Aorta (tissue), 5 donors: ENCODE measurements at regions not wholly inside any gene's neighbourhood (a gene's known extent, or its start where the extent isn't known, plus 50 kb on each side); places are given as distances from the start of the nearest gene placed in this dataset.

Experiments
- ATAC-seq: fragments of 200-7000 bp; cut with Tn5 transposase; one replicate; pipeline ENCODE4 v1.9.1; 2022; ENCODE audit warnings: moderate library complexity; ENCODE audit not compliant: low FRiP score
- DNase-seq, 2 donors: peaks; one replicate each; pipeline ENCODE4 v3.0.0-alpha.2; 2020
- H3K27ac ChIP-seq, 2 donors: one replicate each; pipeline ENCODE4 v1.5.1; 2013; ENCODE audit warnings: low read length in 2 of 2, mild to moderate bottlenecking in 2 of 2, moderate library complexity in 2 of 2, control low read depth in 1 of 2, inconsistent platforms in 1 of 2, low read depth in 1 of 2
- H3K27me3 ChIP-seq, 2 donors: one replicate each; pipeline ENCODE4 v1.6.1; 2013; ENCODE audit warnings: control low read depth in 1 of 2, low read length in 1 of 2, mild to moderate bottlenecking in 1 of 2, moderate library complexity in 1 of 2; ENCODE audit not compliant: insufficient read depth in 2 of 2, control insufficient read depth in 1 of 2
- H3K36me3 ChIP-seq, 2 donors: one replicate each; pipeline ENCODE4 v1.6.1; 2013; ENCODE audit warnings: control low read depth in 1 of 2, low read length in 1 of 2, mild to moderate bottlenecking in 1 of 2; ENCODE audit not compliant: insufficient read depth in 2 of 2, control insufficient read depth in 1 of 2
- H3K4me1 ChIP-seq, 2 donors: one replicate each; pipeline ENCODE4 v1.6.1; 2013; ENCODE audit warnings: low read length in 2 of 2, control low read depth in 1 of 2, mild to moderate bottlenecking in 1 of 2, moderate library complexity in 1 of 2; ENCODE audit not compliant: insufficient read depth in 2 of 2, control insufficient read depth in 1 of 2
- H3K4me3 ChIP-seq, 2 donors: one replicate each; pipeline ENCODE4 v1.5.1; 2013; ENCODE audit warnings: low read length in 2 of 2, control low read depth in 1 of 2, mild to moderate bottlenecking in 1 of 2
- H3K9me3 ChIP-seq: one replicate; pipeline ENCODE4 v1.6.1; 2013; ENCODE audit warnings: mild to moderate bottlenecking, low read length; ENCODE audit not compliant: control insufficient read depth
- WGBS, 2 donors: extraction: QIAGEN DNeasy Blood & Tissue Kit; methylation state at CpG; one replicate each; pipeline ENCODE4 v1.1.7; 2013; 5-methylcytosine and 5-hydroxymethylcytosine counted together
- intact Hi-C, 2 donors: fragments of 100-400 bp; cut with DNase I; formaldehyde crosslinking; loops; one replicate each; pipeline versions ENCODE4 v1.14.2 to v1.15.0; 2022
- donor health status: healthy with polysubstance abuse.
- donor health status: Bipolar disorder and iron deficiency.
- donor health status: DM: no; HTN: no; CAD: no.
- donor health status: DM: no; HTN: no; CAD: no.
- donor health status: DM: yes; HTN: yes; CAD: no.

- Histone ChIP-seq H3K9me3 (no peaks in the 10 kb centered on the region), H3K36me3 (no peaks in the 10 kb centered on the region), H3K27ac (no peak overlapping the region), H3K27me3 (no peaks in the 10 kb centered on the region), H3K4me3 (no peak overlapping the region), H3K4me1 (no peaks in the 10 kb centered on the region)
- no peak for DNase-seq
- WGBS, 2 donors: 58 to 60% methylated on average over 3 of the region's 3 CpGs
- intact Hi-C loops: no loop called here
- ATAC-seq: no peak
Observed at GRCh38 chr18:30265190-30265589, 777.4 kb downstream of the DSC3 start.

- Histone ChIP-seq H3K27me3 (no peaks in the 10 kb centered on the region), H3K4me1 (no peaks in the 10 kb centered on the region), H3K27ac (no peak overlapping the region), H3K9me3 (no peaks in the 10 kb centered on the region), H3K36me3 (no peaks in the 10 kb centered on the region), H3K4me3 (no peak overlapping the region)
- 85 to 88% methylated on average over 2 of the region's 2 CpGs for WGBS, 2 donors
- intact Hi-C loops: no loop called here
- ATAC-seq (no peak), DNase-seq (no peak)
Observed at GRCh38 chr18:30254331-30254730, 788.2 kb downstream of the DSC3 start.

GRCh38 chr18:30248056-30248455 is 794.5 kb downstream of the DSC3 start:
- H3K27me3 ChIP-seq: no peaks in the 10 kb centered on the region
- intact Hi-C loops: no loop called here
- H3K27ac ChIP-seq: no peak overlapping the region
- H3K9me3 ChIP-seq: no peaks in the 10 kb centered on the region
- H3K4me3 ChIP-seq: no peak overlapping the region
- no peaks in the 10 kb centered on the region for H3K36me3 ChIP-seq
- ATAC-seq (no peak), DNase-seq (no peak)
- no peaks in the 10 kb centered on the region for H3K4me1 ChIP-seq

GRCh38 chr18:30245766-30246455 is 796.6 kb downstream of the DSC3 start:
- DNase-seq: no peak
- no peak overlapping the region for H3K27ac ChIP-seq
- WGBS, 2 donors: 37 to 42% methylated on average over 3 of the region's 3 CpGs
- no peak overlapping the region for H3K4me3 ChIP-seq
- ATAC-seq: no peak
- H3K36me3 ChIP-seq: no peaks in the 10 kb centered on the region
- H3K27me3 ChIP-seq: no peaks in the 10 kb centered on the region
- intact Hi-C loops: no loop called here
- no peaks in the 10 kb centered on the region for H3K9me3 ChIP-seq
- H3K4me1 ChIP-seq: no peaks in the 10 kb centered on the region

- intact Hi-C loops: no loop called here
- no peak overlapping the region for H3K4me3 ChIP-seq
- DNase-seq (no peak), ATAC-seq (no peak)
- H3K27ac ChIP-seq: no peak overlapping the region
- H3K9me3 ChIP-seq: no peaks in the 10 kb centered on the region
- H3K36me3 ChIP-seq: no peaks in the 10 kb centered on the region
- no peaks in the 10 kb centered on the region for H3K27me3 ChIP-seq
- no peaks in the 10 kb centered on the region for H3K4me1 ChIP-seq
Observed at GRCh38 chr18:30234755-30235154, 807.8 kb downstream of the DSC3 start.

GRCh38 chr18:30211112-30211511 is 831.4 kb downstream of the DSC3 start:
- no peak for DNase-seq
- H3K4me3 ChIP-seq: no peak overlapping the region
- H3K4me1 ChIP-seq: no peaks in the 10 kb centered on the region
- no peak overlapping the region for H3K27ac ChIP-seq
- H3K27me3 ChIP-seq: no peaks in the 10 kb centered on the region
- H3K36me3 ChIP-seq: no peaks in the 10 kb centered on the region
- no peaks in the 10 kb centered on the region for H3K9me3 ChIP-seq
- no peak for ATAC-seq
- intact Hi-C loops: no loop called here

- H3K9me3 ChIP-seq: no peaks in the 10 kb centered on the region
- no peak for DNase-seq
- H3K36me3 ChIP-seq: no peaks in the 10 kb centered on the region
- H3K27ac ChIP-seq: no peak overlapping the region
- intact Hi-C loops: no loop called here
- ATAC-seq: no peak
- H3K27me3 ChIP-seq: no peaks in the 10 kb centered on the region
- H3K4me3 ChIP-seq: no peak overlapping the region
- 62 to 71% methylated on average over 1 of the region's 1 CpG for WGBS, 2 donors
- no peaks in the 10 kb centered on the region for H3K4me1 ChIP-seq
Observed at GRCh38 chr18:30208546-30208945, 834.0 kb downstream of the DSC3 start.

- H3K9me3 ChIP-seq: peaks cover 7% of the 10 kb centered on the region
- 76 to 95% methylated on average over 3 of the region's 3 CpGs for WGBS, 2 donors
- DNase-seq (no peak), ATAC-seq (peak; percentile 36)
- H3K27ac ChIP-seq: no peak overlapping the region
- intact Hi-C loops: no loop called here
- H3K27me3 ChIP-seq: no peaks in the 10 kb centered on the region
- no peaks in the 10 kb centered on the region for H3K36me3 ChIP-seq
- no peak overlapping the region for H3K4me3 ChIP-seq
- no peaks in the 10 kb centered on the region for H3K4me1 ChIP-seq
Observed at GRCh38 chr18:30192216-30192615, 850.3 kb downstream of the DSC3 start.

GRCh38 chr18:30186245-30186644 is 856.3 kb downstream of the DSC3 start:
- no peak for ATAC-seq
- no peaks in the 10 kb centered on the region for H3K27me3 ChIP-seq
- H3K9me3 ChIP-seq: no peaks in the 10 kb centered on the region
- H3K36me3 ChIP-seq: no peaks in the 10 kb centered on the region
- WGBS, 2 donors: 93 to 94% methylated on average over 2 of the region's 2 CpGs
- no peak for DNase-seq
- H3K4me3 ChIP-seq: no peak overlapping the region
- H3K27ac ChIP-seq: no peak overlapping the region
- no peaks in the 10 kb centered on the region for H3K4me1 ChIP-seq
- intact Hi-C loops: no loop called here
